ENCODE measurements at regions not wholly inside any gene's neighbourhood (a gene's known extent, or its start where the extent isn't known, plus 50 kb on each side); places are given as distances from the start of the nearest gene placed in this dataset.

DNA sequence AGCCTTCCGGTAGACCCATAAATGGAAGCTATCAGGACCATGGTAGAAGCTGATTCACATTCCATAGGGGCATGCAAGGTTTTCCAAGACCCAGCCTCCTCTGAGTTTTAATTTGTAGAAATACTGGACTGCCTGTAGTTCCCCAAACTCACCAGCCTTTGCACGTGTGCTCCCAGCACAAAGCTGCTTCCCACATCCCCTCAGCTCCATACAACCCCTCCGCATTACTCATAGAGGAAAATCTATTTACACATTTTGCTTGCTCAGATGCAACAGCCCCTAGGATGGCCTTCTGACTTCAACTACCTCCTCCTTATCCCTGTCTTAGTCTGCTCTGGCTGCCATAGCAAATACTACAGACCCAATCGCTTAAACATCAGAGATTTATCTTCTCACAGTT is 336.2 kb downstream of the SETD4 start:
- H3K4me1 ChIP-seq (ENCODE audit: control insufficient read depth in 1 of 2, insufficient read depth in 2 of 2, low read depth in 1 of 2, low read length in 1 of 2), result no peaks in the 10 kb centered on the region; a peak in 1 of 4 replicates
- no peaks in the 10 kb centered on the region for H3K36me3 ChIP-seq (replicated peaks in 1 of 2; ENCODE audit: control insufficient read depth in 1 of 2, insufficient read depth in 2 of 2, low read length in 1 of 2)
- H3K27me3 ChIP-seq (ENCODE audit: insufficient read depth), result no peaks in the 10 kb centered on the region; the same call in 1 of the 2 replicates
- no peaks in the 10 kb centered on the region for H3K9me3 ChIP-seq
- H3K9ac ChIP-seq, result no peak overlapping the region
- DNase-seq, result no peak
- no peak overlapping the region for H3K27ac ChIP-seq (ENCODE audit: low read depth in 2 of 2, low read length in 1 of 2)
- no peak for TF ChIP-seq ZBTB33 (IDR thresholded peaks at IDR 0.05; ENCODE audit: borderline replicate concordance, low read depth)
- no peak for TF ChIP-seq RFX5 (IDR thresholded peaks at IDR 0.05; ENCODE audit: low read length)
- no peak for TF ChIP-seq RXRA (IDR thresholded peaks at IDR 0.05; ENCODE audit: borderline replicate concordance, low read depth)
- TF ChIP-seq, protein P1, sequence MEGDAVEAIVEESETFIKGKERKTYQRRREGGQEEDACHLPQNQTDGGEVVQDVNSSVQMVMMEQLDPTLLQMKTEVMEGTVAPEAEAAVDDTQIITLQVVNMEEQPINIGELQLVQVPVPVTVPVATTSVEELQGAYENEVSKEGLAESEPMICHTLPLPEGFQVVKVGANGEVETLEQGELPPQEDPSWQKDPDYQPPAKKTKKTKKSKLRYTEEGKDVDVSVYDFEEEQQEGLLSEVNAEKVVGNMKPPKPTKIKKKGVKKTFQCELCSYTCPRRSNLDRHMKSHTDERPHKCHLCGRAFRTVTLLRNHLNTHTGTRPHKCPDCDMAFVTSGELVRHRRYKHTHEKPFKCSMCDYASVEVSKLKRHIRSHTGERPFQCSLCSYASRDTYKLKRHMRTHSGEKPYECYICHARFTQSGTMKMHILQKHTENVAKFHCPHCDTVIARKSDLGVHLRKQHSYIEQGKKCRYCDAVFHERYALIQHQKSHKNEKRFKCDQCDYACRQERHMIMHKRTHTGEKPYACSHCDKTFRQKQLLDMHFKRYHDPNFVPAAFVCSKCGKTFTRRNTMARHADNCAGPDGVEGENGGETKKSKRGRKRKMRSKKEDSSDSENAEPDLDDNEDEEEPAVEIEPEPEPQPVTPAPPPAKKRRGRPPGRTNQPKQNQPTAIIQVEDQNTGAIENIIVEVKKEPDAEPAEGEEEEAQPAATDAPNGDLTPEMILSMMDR (IDR thresholded peaks at IDR 0.05), result no peak
- TF ChIP-seq, protein P2, sequence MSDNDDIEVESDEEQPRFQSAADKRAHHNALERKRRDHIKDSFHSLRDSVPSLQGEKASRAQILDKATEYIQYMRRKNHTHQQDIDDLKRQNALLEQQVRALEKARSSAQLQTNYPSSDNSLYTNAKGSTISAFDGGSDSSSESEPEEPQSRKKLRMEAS (IDR thresholded peaks at IDR 0.05; ENCODE audit: low read depth), result no peak
- TF ChIP-seq GATA2 (CRISPR knock-in tag; IDR thresholded peaks at IDR 0.05), result no peak
- 14% methylated on average over 4 of the region's 4 CpGs for WGBS (ENCODE audit: low lambda C conversion rate)
- no peak overlapping the region for H3K4me2 ChIP-seq
- ChIA-PET POLR2A (no interaction called here), CTCF (interaction anchor here (1.8 kb wide), 1 partner anchor 10 kb away, joined by 5 read pairs; no protein-coding TSS in a partner anchor)
- H2AFZ ChIP-seq (ENCODE audit: low read depth), result no peak overlapping the region
- H3K4me3 ChIP-seq (ENCODE audit: low read depth in 2 of 2, low read length in 1 of 2), result no peak overlapping the region
- H3K9me2 ChIP-seq, result no peaks in the 10 kb centered on the region
- H3F3A ChIP-seq (replicated peaks; ENCODE audit: insufficient read depth), result peaks cover 4% of the 10 kb centered on the region
- no peaks in the 10 kb centered on the region for H4K20me1 ChIP-seq (ENCODE audit: insufficient read depth)
- H3K79me2 ChIP-seq (ENCODE audit: insufficient read depth), result no peaks in the 10 kb centered on the region

DNA sequence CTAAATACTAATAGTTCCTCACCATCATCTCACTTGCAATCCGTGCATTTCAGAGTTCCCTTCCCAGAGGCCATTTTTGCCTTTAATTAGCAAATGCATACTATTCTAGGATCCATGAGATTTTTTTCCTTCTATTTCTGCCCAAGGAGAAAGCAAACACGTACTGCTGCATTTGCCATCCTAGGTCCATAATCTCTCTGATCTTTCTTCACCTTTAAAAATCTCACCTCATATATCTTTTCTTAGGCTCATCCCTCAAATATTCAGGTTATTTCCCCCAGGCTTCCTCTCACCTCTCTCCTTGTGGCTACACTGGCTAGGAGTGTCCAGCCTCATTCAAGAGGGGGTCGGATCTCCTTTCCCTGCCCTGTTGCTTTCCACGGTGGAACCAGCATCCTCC is 338.6 kb downstream of the SETD4 start:
- Histone ChIP-seq H3K27ac (ENCODE audit: low read depth in 2 of 2, low read length in 1 of 2) (no peak overlapping the region), H3K9ac (no peak overlapping the region), H3K4me3 (ENCODE audit: low read depth in 2 of 2, low read length in 1 of 2) (no peak overlapping the region), H3K9me3 (no peaks in the 10 kb centered on the region), H3F3A (replicated peaks; ENCODE audit: insufficient read depth) (peaks cover 4% of the 10 kb centered on the region), H4K20me1 (ENCODE audit: insufficient read depth) (no peaks in the 10 kb centered on the region), H3K4me2 (no peak overlapping the region), H2AFZ (ENCODE audit: low read depth) (no peak overlapping the region), H3K27me3 (ENCODE audit: insufficient read depth) (no peaks in the 10 kb centered on the region), H3K4me1 (ENCODE audit: control insufficient read depth in 1 of 2, insufficient read depth in 2 of 2, low read depth in 1 of 2, low read length in 1 of 2) (no peaks in the 10 kb centered on the region; a peak in 1 of 4 replicates), H3K79me2 (ENCODE audit: insufficient read depth) (no peaks in the 10 kb centered on the region), H3K36me3 (replicated peaks in 1 of 2; ENCODE audit: control insufficient read depth in 1 of 2, insufficient read depth in 2 of 2, low read length in 1 of 2) (no peaks in the 10 kb centered on the region), H3K9me2 (no peaks in the 10 kb centered on the region)
- ChIA-PET POLR2A (no interaction called here), CTCF (no interaction called here)
- no peak for DNase-seq
- 7% methylated on average over 4 of the region's 4 CpGs for WGBS (ENCODE audit: low lambda C conversion rate)
- TF ChIP-seq, protein P3, sequence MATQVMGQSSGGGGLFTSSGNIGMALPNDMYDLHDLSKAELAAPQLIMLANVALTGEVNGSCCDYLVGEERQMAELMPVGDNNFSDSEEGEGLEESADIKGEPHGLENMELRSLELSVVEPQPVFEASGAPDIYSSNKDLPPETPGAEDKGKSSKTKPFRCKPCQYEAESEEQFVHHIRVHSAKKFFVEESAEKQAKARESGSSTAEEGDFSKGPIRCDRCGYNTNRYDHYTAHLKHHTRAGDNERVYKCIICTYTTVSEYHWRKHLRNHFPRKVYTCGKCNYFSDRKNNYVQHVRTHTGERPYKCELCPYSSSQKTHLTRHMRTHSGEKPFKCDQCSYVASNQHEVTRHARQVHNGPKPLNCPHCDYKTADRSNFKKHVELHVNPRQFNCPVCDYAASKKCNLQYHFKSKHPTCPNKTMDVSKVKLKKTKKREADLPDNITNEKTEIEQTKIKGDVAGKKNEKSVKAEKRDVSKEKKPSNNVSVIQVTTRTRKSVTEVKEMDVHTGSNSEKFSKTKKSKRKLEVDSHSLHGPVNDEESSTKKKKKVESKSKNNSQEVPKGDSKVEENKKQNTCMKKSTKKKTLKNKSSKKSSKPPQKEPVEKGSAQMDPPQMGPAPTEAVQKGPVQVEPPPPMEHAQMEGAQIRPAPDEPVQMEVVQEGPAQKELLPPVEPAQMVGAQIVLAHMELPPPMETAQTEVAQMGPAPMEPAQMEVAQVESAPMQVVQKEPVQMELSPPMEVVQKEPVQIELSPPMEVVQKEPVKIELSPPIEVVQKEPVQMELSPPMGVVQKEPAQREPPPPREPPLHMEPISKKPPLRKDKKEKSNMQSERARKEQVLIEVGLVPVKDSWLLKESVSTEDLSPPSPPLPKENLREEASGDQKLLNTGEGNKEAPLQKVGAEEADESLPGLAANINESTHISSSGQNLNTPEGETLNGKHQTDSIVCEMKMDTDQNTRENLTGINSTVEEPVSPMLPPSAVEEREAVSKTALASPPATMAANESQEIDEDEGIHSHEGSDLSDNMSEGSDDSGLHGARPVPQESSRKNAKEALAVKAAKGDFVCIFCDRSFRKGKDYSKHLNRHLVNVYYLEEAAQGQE (IDR thresholded peaks at IDR 0.05; ENCODE audit: low read depth, low read length), result no peak
- TF ChIP-seq, protein P1 (IDR thresholded peaks at IDR 0.05), result no peak
- no peak for TF ChIP-seq GATA2 (CRISPR knock-in tag; IDR thresholded peaks at IDR 0.05)
- TF ChIP-seq YY1 (IDR thresholded peaks at IDR 0.05; ENCODE audit: low read depth), result no peak
- no peak for TF ChIP-seq MEF2A (IDR thresholded peaks at IDR 0.05; ENCODE audit: borderline replicate concordance, low read depth)
- no peak for TF ChIP-seq NFIC (IDR thresholded peaks at IDR 0.05; ENCODE audit: borderline replicate concordance)
- no peak for TF ChIP-seq NRF1 (IDR thresholded peaks at IDR 0.05; ENCODE audit: low read depth, low read length)
- TF ChIP-seq RCOR1 (IDR thresholded peaks at IDR 0.05; ENCODE audit: low read length), result no peak
- no peak for TF ChIP-seq TCF12 (IDR thresholded peaks at IDR 0.05)
- no peak for TF ChIP-seq SIN3A (IDR thresholded peaks at IDR 0.05; ENCODE audit: borderline replicate concordance, low read depth, low read length)
- no peak for TF ChIP-seq TAF1 (IDR thresholded peaks at IDR 0.05; ENCODE audit: borderline replicate concordance, low read depth, low read length)
- TF ChIP-seq RAD21 (IDR thresholded peaks at IDR 0.05; ENCODE audit: low read length), result no peak
- TF ChIP-seq, protein P4, sequence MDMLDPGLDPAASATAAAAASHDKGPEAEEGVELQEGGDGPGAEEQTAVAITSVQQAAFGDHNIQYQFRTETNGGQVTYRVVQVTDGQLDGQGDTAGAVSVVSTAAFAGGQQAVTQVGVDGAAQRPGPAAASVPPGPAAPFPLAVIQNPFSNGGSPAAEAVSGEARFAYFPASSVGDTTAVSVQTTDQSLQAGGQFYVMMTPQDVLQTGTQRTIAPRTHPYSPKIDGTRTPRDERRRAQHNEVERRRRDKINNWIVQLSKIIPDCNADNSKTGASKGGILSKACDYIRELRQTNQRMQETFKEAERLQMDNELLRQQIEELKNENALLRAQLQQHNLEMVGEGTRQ (IDR thresholded peaks at IDR 0.05; ENCODE audit: borderline replicate concordance, low read depth, low read length), result no peak

Measured in SK-N-SH (cell line).